KBM-7 (cell line): ENCODE measurements at regions not wholly inside any gene's neighbourhood (a gene's known extent, or its start where the extent isn't known, plus 50 kb on each side); places are given as distances from the start of the nearest gene placed in this dataset.
"Not testable (repeated sequence)": the region's sequence is repeated elsewhere in the genome, so short reads cannot be mapped to it uniquely, and the experiment has no call there.

Experiments
- DNase-seq: peaks from one replicate; pipeline ENCODE4 v3.0.0-alpha.2; 2015
- in situ Hi-C: fragments of 300-500 bp; cut with MboI; formaldehyde crosslinking; loops from 2 replicates; pipeline ENCODE4 v1.14.3; 2020; ENCODE audit warnings: low sequenced_read_pairs, low pct_unique_long_range_greater_than_20kb, mixed read lengths

DNA sequence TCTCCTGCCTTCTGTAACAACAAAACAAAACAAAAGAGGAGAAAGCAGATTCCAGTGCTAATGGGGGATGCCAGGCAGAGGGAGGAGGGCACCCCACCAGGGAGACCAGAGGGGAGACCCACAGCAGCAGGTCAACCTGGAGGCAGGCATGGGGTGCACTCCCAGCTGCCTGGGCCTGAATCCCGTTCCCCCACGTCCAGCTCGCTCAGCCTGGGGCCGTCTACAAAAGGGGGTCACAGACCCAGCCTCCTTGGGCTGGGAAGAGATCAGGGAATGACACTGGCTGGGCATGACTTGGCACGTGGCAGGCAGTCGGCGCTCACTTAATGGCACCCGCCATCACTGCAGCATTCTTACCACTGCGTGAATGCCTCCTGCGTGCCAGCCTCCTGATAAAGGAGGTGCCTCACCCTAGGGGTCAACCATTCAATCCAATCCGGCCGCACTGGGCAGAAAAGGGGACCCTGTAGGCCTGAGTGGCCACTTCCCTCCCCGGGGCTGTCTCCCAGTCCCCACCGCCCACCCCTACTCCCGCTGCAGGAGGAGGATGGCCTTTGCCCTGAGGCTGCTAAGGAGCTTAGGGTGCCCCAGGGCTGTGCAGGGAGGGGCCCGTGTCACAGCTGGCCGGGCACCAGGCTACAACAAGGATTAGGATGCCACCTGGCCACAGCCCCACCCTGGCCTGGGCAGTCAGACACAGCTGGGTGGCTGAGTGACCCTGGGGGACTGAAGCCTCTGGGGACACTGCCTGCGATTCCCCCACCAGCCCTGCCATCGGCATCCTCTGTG lies 87.5 kb downstream of the NCOR2 start:
- in situ Hi-C loops = no loop called here
- DNase-seq = no peak

DNA sequence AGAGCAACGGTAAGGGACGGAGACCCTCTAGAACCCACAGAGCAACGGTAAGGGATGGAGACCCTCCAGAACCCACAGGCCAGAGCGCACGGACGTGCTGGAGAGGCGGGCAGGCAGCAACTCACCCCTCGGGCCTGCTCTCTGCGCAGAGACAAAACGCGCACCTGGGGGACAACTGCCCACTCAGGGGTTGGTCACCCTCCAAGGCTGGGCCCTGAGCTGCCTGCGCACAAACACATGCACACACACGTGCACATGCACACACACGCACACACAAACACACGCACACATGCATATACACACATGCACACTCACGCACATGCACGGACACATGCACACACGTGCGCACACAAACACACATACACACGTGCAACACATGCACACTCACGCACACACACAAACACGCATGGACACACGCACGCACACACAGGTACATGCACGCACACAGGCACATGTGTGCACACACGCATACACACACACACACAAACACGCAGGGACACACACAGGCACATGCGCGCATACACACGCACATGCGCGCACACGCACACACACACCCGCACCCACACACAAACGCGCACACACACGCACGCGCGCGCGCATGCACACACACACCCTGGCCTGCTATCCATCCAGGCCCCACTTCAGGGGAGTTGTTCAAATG lies 88.3 kb downstream of the NCOR2 start:
- no peak for DNase-seq
- in situ Hi-C loops = no loop called here

DNA sequence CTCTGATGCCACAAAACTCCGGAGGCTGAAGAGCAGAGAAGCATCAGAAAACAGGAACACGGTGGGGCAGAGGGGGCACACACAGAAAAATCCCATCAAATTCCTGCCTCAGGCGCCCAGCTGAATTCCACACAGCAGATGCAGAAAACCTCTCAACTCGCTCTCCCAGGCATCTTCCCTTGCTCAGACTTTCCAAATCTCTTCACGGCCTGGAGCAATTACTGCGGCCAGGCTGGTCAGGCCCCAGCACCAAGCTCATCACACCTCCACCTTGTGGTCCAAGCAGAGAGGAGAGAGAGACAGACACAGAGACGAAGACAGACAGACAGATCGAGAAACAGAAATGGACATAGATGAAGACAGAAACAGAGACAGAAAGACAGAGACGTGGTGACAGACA lies 89.0 kb downstream of the NCOR2 start:
- in situ Hi-C loops = no loop called here
- no peak for DNase-seq

DNA sequence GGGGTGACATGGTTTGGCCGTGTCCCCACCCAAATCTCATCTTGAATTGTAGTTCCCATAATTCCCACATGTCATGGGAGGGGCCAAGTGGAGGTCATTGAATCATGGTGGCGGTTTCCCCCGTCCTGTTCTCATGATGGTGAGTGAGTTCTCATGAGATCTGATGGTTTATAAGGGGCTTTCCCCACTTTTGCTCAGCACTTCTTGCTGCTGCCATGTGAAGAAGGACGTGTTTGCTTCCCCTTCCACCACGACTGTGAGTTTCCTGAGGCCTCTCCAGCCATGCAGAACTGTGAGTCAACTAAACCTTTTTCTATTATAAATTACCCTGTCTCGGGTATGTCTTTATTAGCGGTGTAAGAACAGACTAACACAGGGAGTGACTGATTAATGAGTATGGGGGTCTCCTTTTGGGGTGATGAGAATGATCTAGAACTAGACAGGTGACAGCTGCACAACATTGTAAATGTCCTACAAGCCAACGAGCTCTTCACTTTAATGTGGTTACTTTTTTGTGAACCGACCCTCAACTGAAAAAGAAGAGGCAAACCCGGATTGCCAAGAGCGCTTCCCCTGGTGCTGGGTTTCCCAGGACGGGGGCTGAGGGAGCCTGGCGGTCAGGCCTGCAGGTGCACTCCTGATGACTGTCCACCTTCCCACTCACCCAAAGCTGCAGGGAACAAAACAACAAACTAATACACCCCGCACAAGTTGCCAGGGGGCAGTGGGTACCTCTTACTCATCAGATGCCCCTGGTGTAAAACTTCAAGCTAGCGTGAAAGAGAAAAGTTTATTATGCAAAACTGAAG lies 90.1 kb downstream of the NCOR2 start:
- in situ Hi-C loops = no loop called here

DNA sequence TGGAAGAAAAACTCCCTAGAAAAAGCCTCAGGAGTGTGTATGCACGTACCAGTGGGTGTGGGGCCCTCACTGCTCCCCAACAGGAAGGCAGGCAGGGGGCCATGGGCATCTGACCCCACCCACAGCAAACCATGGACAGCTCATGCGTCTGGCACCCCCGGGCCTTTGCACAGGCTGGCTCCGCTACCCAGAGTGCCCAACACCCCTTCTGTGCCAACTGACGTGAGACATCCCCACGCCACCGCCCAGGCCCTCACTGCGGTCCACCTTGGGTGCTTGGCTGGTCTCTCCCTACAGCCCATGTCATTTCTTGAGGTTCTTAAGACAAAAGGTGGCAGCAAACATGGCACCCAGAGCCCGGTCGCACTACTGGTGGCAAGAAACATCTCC lies 91.4 kb downstream of the NCOR2 start:
- in situ Hi-C loops = no loop called here
- no peak for DNase-seq

More for the DNA sequence above, 90.1 kb downstream of the NCOR2 start:
- no peak for DNase-seq

DNA sequence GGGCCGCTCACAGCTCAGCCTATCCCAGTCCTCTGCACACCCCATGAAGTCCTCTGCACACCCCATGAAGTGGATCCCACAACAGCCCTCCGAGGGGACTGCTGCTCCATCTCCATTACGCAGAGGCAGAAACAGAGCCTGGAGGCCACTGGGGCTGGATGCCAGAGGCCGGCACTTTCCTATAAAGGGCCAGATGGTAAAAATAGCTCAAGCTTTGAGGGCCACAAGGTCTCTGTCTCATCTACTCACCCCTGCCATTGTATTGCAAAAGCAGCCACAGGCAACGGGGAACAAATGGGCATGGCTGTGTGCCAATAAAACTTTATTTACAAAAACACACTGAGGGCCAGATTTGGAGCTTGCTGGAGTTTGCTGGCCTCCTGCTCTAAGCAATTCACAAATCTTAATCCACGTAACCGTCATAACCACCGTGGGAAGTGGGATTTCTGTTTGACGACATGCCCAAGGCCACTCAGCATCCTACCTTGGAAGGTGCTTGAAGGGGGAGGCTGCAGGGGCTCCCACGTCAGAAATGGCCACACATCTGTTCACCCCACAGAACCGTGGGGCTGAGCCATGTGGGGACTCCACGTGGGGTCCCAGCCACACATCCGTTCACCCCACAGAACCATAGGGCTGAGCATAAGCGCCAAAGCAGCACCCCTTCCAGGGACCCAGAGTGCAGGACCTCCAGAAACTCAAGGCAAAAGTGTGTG lies 92.0 kb downstream of the NCOR2 start:
- in situ Hi-C loops = no loop called here
- no peak for DNase-seq

DNA sequence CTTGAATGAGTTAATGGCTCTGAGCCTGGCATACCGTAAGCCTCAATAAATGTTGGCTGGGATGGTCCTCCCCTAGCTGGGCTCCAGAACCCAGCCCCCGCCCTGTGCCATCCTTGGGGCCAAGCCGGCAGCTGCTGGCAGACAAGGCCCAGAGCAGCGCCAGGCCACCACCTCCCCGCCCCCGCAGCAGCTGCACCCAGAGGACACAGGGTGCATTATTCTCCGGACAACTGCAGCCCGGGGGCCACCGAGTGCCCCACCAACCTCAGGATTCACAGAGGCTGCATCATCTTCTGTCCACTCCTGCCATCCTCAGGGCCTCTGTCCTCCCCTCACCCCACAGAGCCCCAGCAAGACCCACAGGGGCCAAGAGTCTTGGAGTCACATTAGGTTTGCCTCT lies 92.7 kb downstream of the NCOR2 start:
- in situ Hi-C loops = no loop called here
- no peak for DNase-seq

DNA sequence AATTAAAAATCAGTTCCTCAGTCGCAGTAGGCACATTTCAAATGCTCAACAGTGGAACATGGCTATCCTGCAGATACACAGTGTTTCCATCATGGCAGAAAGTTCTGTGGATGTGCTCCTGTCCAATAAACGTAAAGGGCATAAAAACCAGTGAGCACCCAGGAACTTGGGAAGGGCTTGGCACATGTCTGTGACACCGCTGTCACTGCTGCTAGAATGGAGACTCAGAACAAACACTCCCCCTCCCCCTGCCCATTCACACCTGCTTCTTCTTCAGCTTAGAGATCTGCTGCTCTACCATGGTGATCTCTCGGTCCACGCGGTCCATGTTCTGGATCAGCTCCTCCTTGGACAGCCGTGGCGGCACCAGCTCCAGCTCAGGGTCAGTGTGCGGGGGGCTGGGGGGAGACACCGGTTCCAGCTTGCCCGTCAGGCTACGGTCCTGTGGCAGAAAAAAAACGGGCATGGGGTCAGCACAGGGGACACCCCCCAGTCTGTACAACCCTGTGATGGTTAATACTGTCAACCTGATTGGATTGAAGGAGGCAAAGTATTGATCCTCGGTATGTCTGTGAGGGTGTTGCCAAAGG lies 94.6 kb downstream of the NCOR2 start:
- in situ Hi-C loops = no loop called here
- no peak for DNase-seq

DNA sequence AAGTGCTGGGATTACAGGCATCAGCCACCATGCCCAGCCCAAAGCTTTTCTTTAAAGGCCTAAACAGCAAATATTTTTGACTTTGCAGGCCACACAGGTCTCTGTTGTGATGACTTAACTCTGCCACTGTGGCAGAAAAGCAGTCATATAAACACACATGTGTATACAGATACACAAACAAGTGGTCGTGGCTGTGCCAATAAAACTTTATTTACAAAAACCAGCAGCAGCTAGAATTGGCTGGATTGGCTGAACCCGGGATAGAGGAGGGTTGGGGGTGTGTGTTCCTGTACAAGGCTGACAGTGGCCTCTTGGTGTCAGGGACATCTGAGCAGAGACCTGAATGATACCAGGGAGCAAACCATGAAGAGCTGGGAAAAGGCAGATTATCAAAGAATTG lies 95.6 kb downstream of the NCOR2 start:
- DNase-seq = no peak
- in situ Hi-C loops = no loop called here

DNA sequence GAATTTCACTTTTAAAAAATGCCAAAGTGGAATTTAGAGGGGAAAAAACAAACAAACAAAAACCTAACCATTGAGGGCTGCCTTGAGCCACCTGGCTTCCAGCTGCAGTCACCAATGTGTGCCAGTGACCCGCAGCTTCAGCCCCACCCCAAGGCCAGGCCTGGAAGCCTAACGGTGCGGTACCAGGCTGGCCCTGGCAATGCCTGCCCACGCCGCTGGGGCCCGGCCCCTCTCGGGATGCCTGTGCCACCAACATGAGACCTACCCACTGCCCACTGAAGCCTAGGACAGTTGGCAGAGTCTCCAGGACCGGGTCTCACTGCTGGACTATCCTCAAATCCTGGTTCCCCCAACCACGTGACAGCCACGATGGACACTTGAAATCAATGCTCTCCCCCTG lies 96.6 kb downstream of the NCOR2 start:
- in situ Hi-C loops = no loop called here
- no peak for DNase-seq

DNA sequence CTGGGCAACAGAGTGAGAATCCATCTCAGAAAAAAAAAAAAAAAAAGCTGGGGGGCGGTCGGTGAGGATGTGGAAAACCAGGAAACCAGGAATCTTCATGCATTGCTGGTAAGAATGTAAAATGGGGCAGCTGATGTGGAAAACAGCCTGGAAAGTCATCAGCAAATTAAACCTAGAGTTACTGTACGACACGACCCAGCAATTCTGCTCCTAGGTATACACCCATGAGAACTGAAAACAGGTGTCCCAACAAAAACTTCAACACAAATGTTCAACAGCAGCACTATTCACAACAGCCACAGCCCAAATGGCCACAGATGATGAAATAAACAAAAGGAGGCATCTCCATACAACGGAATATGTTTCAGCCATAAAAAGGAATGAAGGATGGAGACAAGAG lies 97.3 kb downstream of the NCOR2 start:
- no peak for DNase-seq
- in situ Hi-C loops = no loop called here

DNA sequence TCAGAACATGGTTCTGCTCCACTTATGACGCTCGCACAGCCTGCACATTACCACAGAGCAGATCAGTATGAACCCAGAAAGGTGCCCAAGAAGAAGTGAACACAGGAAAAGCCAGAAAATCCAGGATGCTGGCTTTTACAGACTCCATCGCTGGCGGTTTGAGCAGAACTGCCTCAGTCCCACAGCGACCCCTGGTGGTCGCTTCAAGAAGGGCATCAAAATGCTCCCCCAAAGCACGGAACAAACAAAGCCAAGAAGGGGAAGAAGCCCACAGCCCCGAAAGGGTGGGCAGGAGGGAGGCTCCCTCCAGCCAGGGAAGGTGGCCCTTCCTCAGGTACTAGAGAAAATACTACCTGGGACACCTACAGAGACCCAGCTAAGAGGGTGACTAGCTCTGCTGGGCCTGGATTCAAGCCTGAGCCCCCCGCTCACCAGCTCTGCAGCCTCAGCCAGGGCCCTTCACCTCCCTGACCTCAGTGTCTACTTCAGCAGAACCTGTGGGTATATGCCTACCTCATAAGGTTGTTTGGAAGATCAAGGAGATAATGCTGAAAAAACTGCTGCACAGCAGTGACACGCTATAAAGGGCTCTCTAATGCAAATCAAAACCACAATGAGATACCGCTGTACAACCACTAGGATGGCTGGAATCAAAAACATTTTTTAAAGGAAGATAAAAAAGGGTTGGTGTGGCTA lies 98.1 kb downstream of the NCOR2 start:
- in situ Hi-C loops = no loop called here
- DNase-seq = peak; percentile 70

DNA sequence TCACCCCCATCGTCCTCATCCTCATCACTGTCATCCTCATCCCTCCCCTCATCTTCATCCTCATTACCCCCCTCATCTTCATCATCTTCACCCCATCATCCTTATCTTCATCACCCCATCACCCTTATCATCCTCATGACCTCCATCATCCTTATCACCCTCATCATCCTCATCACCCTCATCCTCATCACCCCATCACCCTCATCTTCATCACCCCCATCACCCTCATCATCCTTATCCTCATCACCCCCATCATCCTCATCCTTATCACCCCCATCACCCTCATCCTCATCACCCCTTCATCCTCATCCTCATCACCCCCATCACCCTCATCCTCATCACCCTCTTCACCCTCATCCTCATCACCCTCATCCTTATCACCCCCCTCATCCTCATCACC lies 99.9 kb downstream of the NCOR2 start:
- in situ Hi-C loops, DNase-seq: not testable (repeated sequence)

DNA sequence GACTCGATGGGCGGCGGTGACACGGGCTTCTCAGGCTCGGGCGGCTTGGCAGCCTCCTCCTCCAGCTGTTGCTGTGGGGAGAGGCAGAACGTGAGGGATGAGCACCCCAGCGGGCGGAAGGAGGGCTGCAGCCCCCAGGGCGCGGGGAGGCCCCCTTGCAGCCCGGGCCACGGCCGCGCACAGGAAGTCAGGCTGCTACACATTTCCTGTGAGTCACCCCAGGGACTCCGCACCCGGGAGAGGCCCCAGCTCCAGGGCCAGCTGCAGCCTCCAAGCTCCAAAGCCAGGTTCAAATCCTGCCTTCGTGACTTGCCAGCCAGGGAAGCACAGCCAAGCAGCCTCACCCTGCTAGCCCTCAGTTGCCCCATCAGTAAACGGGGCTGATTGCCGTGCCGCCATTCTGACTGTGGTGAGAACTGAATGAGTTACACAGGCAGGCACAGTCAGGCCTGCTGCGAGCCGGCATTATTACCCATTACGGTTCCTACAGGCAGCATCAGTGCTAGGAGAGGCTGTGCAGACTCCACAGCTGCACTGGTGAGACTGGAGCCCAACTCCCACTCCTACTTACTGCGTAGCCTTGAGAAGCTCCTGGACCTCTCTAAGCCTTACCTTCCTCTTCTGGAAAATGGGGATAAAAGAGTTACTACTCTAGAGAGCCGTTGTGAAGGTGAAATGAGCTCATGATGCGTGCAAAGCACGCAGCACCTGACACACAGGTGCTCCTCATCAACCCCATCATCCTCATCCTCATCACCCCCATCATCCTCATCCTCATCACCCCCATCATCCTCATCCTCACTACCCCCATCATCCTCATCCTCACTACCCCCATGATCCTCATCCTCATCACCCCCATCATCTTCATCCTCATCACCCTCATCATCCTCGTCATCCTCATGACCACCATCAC lies 100.9 kb downstream of the NCOR2 start:
- DNase-seq = peak; percentile 96
- in situ Hi-C loops = no loop called here

DNA sequence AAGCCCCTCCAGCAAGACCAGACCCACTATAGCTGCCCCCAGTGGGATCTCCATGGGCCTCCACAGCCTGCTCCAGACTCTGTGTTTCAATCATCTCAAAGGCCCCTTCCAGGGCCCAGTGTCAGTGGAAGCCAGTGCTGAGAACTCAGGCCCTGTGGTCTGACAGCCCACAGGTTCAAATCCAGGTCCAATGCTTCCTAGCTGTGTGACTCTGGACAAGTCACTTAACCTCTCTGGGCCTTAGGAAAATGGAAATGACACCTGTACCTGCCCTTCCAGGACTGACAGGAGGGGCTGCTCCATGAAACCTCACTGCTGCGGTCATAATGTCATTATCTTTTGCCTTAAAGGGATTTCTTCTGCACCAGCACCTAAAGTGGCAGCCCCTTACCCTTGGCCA lies 101.9 kb downstream of the NCOR2 start:
- in situ Hi-C loops = no loop called here
- DNase-seq = no peak

DNA sequence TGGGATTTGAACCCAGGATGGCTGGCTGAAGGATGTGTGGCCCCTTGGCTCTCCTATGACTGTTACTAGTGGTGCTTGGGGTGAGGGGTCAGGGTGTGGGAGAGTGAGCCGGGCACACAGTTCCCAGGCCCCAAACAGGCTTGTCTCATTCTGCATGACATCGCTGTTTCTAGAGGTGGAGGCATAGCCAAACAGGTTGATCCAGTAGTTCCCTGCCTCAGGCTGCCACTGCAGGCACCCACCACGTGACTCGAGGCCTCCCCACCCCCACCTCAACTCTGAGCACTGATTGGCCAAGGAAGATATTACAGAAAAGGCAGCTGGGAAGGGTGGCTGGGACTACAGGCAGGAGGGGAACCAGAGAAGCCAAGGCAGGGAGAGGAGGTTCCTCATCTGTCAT lies 102.6 kb downstream of the NCOR2 start:
- in situ Hi-C loops = no loop called here
- no peak for DNase-seq

DNA sequence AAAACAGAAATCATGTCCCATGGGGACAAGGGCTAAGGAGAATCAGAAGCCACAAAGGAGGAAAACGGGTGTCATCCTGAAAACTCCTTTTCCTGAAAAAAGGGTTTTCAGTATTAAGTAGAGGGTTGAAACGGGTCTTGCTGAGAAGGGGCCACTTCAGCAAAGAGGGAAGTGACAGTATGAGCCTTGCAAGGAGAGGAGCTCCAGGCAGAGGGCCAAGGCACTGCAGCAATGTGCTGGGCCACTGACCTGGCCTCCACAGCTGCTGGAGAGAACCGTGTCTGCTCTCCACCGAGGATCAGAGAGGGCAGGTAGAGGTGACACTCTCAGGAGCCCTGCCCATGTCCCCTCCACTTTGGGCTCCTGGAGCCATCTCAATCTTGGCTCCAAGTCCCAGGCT lies 103.3 kb downstream of the NCOR2 start:
- in situ Hi-C loops = no loop called here
- DNase-seq = peak; percentile 37
